BE2C (cell line): ENCODE measurements at regions not wholly inside any gene's neighbourhood (a gene's known extent, or its start where the extent isn't known, plus 50 kb on each side); places are given as distances from the start of the nearest gene placed in this dataset.
"Not testable (repeated sequence)": the region's sequence is repeated elsewhere in the genome, so short reads cannot be mapped to it uniquely, and the experiment has no call there.

Source experiments
- DNase-seq: peaks from one replicate; pipeline ENCODE4 v3.0.0-alpha.2; 2020
- H3K27me3 ChIP-seq: fragments of 250-450 bp; sonication (Bioruptor Pico); 2 replicates; pipeline ENCODE4 v1.5.1; 2020; ENCODE audit warnings: mild to moderate bottlenecking
- H3K36me3 ChIP-seq: fragments of 250-450 bp; sonication (Bioruptor Pico); 2 replicates; pipeline ENCODE4 v1.5.1; 2020; ENCODE audit warnings: mild to moderate bottlenecking
- H3K4me1 ChIP-seq: fragments of 250-450 bp; sonication (Bioruptor Pico); 2 replicates; pipeline ENCODE4 v1.5.1; 2020
- H3K4me3 ChIP-seq: 2 replicates; pipeline ENCODE4 v1.5.1; 2011; ENCODE audit warnings: low read depth, low read length
- H3K9me3 ChIP-seq: fragments of 250-450 bp; sonication (Bioruptor Pico); 2 replicates; pipeline ENCODE4 v1.5.1; 2020
- TF ChIP-seq, protein P1 (sequence below): IDR thresholded peaks from 2 replicates; pipeline ENCODE4 v1.5.1; 2012; ENCODE audit warnings: mild to moderate bottlenecking, low read depth, low read length

GRCh38 chr3:101999177-101999779 is 150.0 kb downstream of the NFKBIZ start:
- no peaks in the 10 kb centered on the region for H3K4me1 ChIP-seq
- no peaks in the 10 kb centered on the region for H3K36me3 ChIP-seq
- no peak for DNase-seq
- no peaks in the 10 kb centered on the region for H3K9me3 ChIP-seq
- H3K4me3 ChIP-seq = no peak overlapping the region
- no peaks in the 10 kb centered on the region for H3K27me3 ChIP-seq
- TF ChIP-seq, protein P1, sequence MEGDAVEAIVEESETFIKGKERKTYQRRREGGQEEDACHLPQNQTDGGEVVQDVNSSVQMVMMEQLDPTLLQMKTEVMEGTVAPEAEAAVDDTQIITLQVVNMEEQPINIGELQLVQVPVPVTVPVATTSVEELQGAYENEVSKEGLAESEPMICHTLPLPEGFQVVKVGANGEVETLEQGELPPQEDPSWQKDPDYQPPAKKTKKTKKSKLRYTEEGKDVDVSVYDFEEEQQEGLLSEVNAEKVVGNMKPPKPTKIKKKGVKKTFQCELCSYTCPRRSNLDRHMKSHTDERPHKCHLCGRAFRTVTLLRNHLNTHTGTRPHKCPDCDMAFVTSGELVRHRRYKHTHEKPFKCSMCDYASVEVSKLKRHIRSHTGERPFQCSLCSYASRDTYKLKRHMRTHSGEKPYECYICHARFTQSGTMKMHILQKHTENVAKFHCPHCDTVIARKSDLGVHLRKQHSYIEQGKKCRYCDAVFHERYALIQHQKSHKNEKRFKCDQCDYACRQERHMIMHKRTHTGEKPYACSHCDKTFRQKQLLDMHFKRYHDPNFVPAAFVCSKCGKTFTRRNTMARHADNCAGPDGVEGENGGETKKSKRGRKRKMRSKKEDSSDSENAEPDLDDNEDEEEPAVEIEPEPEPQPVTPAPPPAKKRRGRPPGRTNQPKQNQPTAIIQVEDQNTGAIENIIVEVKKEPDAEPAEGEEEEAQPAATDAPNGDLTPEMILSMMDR = no peak

DNA sequence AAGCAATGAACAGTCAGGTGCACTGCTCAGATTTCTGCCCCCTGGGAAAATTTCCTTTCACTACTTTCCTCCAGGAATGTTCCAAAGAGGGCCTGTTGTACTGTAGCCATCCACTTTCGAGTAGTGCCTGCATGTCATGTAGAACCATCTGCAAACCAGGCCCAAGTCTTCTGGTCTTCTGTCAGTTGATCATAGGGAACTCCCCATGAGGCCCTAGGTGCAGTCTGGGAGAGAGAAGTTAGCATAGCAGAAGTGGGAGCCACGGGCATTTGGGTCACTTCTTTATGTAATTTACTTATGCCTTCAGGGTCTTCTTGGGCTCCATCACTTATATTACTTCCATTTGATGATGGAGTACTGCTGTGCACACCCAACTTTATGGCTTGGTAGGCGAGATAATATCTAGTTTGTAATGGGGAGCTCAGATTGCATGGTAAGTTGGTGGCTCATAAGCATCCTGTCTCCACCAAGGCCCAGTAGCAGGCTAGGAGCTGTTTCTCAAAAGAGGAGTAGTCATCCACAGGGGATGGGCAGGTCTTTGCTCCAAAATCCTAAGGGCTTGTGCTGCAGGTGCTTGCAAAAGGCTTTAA is 151.4 kb downstream of the NFKBIZ start:
- DNase-seq = no peak
- H3K4me3 ChIP-seq = no peak overlapping the region
- H3K36me3 ChIP-seq = no peaks in the 10 kb centered on the region
- no peaks in the 10 kb centered on the region for H3K4me1 ChIP-seq
- TF ChIP-seq, protein P1 = no peak
- no peaks in the 10 kb centered on the region for H3K27me3 ChIP-seq
- H3K9me3 ChIP-seq = no peaks in the 10 kb centered on the region

GRCh38 chr3:102002056-102002455 is 152.7 kb downstream of the NFKBIZ start:
- Histone ChIP-seq H3K27me3 (no peaks in the 10 kb centered on the region), H3K4me3 (no peak overlapping the region), H3K36me3 (no peaks in the 10 kb centered on the region), H3K9me3 (no peaks in the 10 kb centered on the region), H3K4me1 (no peaks in the 10 kb centered on the region)
- TF ChIP-seq, protein P1 = no peak
- no peak for DNase-seq

GRCh38 chr3:102004561-102004960 is 155.2 kb downstream of the NFKBIZ start:
- TF ChIP-seq, protein P1 = no peak
- no peaks in the 10 kb centered on the region for H3K36me3 ChIP-seq
- no peaks in the 10 kb centered on the region for H3K27me3 ChIP-seq
- no peaks in the 10 kb centered on the region for H3K9me3 ChIP-seq
- H3K4me1 ChIP-seq = no peaks in the 10 kb centered on the region
- DNase-seq = no peak
- no peak overlapping the region for H3K4me3 ChIP-seq

DNA sequence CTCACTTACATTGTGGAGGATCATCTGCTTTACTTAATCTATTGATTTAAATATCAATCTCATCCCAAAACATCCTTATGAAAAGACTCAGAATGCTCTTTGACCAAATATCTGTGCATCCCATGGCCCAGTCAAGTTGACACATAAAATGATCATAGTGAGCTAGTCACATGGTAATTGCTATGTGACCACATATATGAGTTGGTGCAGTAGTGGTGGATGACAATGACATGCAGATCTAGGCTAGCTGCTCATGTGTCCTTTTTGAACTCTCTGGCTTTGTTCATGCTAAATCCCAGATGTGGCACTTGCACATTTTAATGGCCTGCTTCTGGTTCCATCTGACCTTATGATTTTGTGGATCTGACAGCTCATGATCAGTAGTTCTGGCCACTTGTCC is 156.2 kb downstream of the NFKBIZ start:
- TF ChIP-seq, protein P1 = no peak
- Histone ChIP-seq H3K27me3 (no peaks in the 10 kb centered on the region), H3K36me3 (no peaks in the 10 kb centered on the region), H3K4me3 (no peak overlapping the region), H3K4me1 (no peaks in the 10 kb centered on the region), H3K9me3 (no peaks in the 10 kb centered on the region)
- no peak for DNase-seq

DNA sequence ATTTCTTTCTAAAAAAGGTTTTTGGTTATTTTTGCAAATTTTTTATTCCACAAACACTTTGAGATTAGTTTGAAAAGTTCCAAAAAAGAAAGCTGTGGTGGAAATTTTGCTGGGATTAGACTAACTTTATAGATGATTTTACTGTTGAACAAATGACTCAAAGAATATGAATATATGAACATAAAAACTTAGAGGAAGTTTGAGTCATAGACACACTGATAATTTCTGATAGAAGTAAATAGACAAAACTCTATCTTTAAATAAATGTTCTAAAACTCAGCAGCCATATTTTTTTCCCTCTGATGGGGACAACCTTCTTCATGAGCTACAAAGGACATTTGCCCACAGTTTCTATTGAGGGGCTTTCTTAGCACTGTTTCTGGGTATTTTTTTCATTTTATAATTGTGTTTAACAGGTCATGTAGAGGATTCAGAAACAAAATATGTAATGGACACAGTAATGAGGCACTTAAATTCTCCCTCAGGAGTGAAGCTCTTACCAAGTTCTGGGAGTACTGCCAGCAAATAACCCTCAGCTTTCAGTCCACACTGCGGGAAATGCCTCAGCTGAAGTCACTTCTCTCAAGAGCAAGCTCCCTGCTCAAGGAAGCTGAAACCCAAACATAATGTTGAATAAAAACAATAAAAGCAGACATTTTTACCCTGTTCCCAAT is 157.6 kb downstream of the NFKBIZ start:
- no peak overlapping the region for H3K4me3 ChIP-seq
- DNase-seq = no peak
- no peaks in the 10 kb centered on the region for H3K4me1 ChIP-seq
- H3K9me3 ChIP-seq = no peaks in the 10 kb centered on the region
- no peaks in the 10 kb centered on the region for H3K27me3 ChIP-seq
- TF ChIP-seq, protein P1 = no peak
- no peaks in the 10 kb centered on the region for H3K36me3 ChIP-seq

GRCh38 chr3:102008436-102008835 is 159.1 kb downstream of the NFKBIZ start:
- not testable (repeated sequence) for H3K4me1 ChIP-seq, DNase-seq, H3K27me3 ChIP-seq, H3K36me3 ChIP-seq, H3K4me3 ChIP-seq, H3K9me3 ChIP-seq
